ENCODE measurements at regions not wholly inside any gene's neighbourhood (a gene's known extent, or its start where the extent isn't known, plus 50 kb on each side); places are given as distances from the start of the nearest gene placed in this dataset.

DNA sequence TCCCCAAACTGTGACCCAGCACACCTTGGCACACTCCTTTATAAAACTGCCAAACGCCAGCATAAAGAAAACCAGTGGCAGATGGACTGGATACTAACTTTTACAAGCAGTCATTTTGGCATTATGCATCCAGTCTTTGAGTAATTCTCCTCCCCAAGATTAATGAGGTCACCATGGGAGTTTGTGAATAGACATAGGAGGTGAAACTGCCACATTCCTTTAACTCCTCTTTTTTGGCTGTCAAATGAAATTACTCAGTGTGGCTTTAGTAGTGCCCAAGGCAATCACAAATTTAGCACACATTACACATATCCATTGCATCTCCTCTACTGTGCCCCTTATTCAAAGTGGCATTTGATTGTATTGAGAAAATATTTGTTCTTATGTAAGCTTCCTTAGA, 315.3 kb upstream of the FGF13 start:
- TF ChIP-seq ATF1 (CRISPR knock-in tag; IDR thresholded peaks at IDR 0.05), result no peak
- no peak for TF ChIP-seq ATF1 (tag; IDR thresholded peaks at IDR 0.05)
- no peak for TF ChIP-seq TCFL5 (CRISPR knock-in tag; conservative IDR thresholded peaks at IDR 0.05)
- TF ChIP-seq, protein P1, sequence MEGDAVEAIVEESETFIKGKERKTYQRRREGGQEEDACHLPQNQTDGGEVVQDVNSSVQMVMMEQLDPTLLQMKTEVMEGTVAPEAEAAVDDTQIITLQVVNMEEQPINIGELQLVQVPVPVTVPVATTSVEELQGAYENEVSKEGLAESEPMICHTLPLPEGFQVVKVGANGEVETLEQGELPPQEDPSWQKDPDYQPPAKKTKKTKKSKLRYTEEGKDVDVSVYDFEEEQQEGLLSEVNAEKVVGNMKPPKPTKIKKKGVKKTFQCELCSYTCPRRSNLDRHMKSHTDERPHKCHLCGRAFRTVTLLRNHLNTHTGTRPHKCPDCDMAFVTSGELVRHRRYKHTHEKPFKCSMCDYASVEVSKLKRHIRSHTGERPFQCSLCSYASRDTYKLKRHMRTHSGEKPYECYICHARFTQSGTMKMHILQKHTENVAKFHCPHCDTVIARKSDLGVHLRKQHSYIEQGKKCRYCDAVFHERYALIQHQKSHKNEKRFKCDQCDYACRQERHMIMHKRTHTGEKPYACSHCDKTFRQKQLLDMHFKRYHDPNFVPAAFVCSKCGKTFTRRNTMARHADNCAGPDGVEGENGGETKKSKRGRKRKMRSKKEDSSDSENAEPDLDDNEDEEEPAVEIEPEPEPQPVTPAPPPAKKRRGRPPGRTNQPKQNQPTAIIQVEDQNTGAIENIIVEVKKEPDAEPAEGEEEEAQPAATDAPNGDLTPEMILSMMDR (IDR thresholded peaks at IDR 0.05 in 2 of 3, conservative IDR thresholded peaks at IDR 0.05 in 1 of 3; ENCODE audit: insufficient read depth in 2 of 3, low read depth in 1 of 3, low read length in 3 of 3), result no peak
- no peak for TF ChIP-seq NFYB (IDR thresholded peaks at IDR 0.05; ENCODE audit: extremely low read depth, insufficient read length)
- TF ChIP-seq JUN (IDR thresholded peaks at IDR 0.05; ENCODE audit: borderline replicate concordance, low read depth, low read length), result no peak
- no peak for TF ChIP-seq JUN (CRISPR knock-in tag; IDR thresholded peaks at IDR 0.05; ENCODE audit: borderline replicate concordance)
- no peak for TF ChIP-seq MAFK (IDR thresholded peaks at IDR 0.05; ENCODE audit: low read length)
- no peak for TF ChIP-seq MXI1 (IDR thresholded peaks at IDR 0.05; ENCODE audit: low read depth, low read length)
- no peak for TF ChIP-seq FOXP1 (CRISPR knock-in tag; IDR thresholded peaks at IDR 0.05)
- TF ChIP-seq SP1 (CRISPR knock-in tag; IDR thresholded peaks at IDR 0.05), result no peak
- TF ChIP-seq SETDB1 (IDR thresholded peaks at IDR 0.05; ENCODE audit: low read length), result no peak
- TF ChIP-seq, protein P2, sequence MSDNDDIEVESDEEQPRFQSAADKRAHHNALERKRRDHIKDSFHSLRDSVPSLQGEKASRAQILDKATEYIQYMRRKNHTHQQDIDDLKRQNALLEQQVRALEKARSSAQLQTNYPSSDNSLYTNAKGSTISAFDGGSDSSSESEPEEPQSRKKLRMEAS (CRISPR knock-in tag; IDR thresholded peaks at IDR 0.05), result no peak
- no peak for TF ChIP-seq TEAD4 (IDR thresholded peaks at IDR 0.05; ENCODE audit: low read length)
- no peak for TF ChIP-seq TEAD4 (CRISPR knock-in tag; IDR thresholded peaks at IDR 0.05; ENCODE audit: borderline replicate concordance)
- TF ChIP-seq, protein P3, sequence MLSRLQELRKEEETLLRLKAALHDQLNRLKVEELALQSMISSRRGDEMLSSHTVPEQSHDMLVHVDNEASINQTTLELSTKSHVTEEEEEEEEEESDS (CRISPR knock-in tag; IDR thresholded peaks at IDR 0.05), result no peak
- TF ChIP-seq PHF20 (IDR thresholded peaks at IDR 0.05; ENCODE audit: partially characterized antibody), result no peak
